Stimulated activated naive CD8-positive, alpha-beta T cell treated with anti-CD3 and anti-CD28 coated beads, Interleukin-15, Interleukin-2, amounts not matched to agents 100 U/mL and 50 U/mL, for 24 hours (primary cell): ENCODE measurements at regions not wholly inside any gene's neighbourhood (a gene's known extent, or its start where the extent isn't known, plus 50 kb on each side); places are given as distances from the start of the nearest gene placed in this dataset.

ENCODE experiments used
- ATAC-seq: fragments of 150-1000 bp; cut with Tn5 transposase; one replicate; pipeline ENCODE4 v1.10.0; 2021
- DNase-seq: peaks from one replicate; pipeline ENCODE4 v3.0.0; 2021

DNA sequence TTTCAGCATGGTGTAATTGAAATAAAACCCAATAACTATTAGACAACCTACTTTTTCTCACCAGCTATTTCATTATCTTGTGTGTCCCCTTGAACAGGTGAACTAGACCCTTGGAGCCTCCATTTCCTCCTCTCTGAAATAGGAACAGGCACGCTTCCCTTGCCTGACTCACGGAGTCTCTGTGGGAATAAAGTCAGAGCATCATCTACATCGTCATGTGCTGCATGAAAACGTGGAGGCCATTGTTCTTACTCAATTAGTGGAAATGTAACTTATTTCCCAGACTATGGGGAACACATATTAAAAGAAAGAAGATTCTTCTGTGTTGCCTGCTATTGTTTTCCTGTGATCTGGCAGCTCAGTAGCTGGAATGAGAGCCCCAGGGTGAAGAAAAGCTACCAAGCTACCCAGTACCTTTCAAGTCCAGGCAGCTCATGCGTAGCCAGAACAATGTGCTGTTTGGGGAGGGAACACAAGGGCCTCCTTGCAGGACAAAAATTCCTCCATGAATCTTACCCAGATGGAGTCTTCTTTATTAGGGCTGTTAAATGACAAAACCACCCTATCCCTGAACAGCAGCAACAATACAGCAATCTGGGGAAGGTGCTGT lies 59.8 kb downstream of the SOX11 start:
- DNase-seq (no peak), ATAC-seq (no peak)

GRCh38 chr2:5756272-5756671 lies 64.1 kb downstream of the SOX11 start:
- DNase-seq (no peak), ATAC-seq (no peak)

DNA sequence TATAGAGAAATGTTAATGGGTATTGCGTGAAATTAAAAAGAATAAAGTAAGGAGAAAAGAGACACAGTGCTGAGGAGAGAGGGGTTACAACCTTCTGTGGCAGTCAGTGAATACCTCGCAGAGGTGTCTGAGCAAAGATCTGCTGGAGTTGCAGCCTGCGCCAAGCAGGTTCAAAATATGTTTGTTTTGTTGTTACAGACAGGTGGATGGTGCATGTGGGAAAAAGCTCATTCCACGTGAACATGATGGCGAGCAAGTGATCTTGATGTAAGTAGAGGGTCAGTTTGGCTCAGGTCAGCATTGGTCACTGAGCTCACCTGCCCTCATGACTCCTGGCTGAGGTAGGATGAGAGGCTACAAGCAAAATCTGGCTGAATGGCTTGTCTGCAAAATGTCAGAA lies 66.2 kb downstream of the SOX11 start:
- no peak for ATAC-seq
- no peak for DNase-seq

GRCh38 chr2:5759949-5760348 lies 67.8 kb downstream of the SOX11 start:
- ATAC-seq = no peak
- DNase-seq = no peak

GRCh38 chr2:5763531-5763930 lies 71.3 kb downstream of the SOX11 start:
- DNase-seq (no peak), ATAC-seq (no peak)

DNA sequence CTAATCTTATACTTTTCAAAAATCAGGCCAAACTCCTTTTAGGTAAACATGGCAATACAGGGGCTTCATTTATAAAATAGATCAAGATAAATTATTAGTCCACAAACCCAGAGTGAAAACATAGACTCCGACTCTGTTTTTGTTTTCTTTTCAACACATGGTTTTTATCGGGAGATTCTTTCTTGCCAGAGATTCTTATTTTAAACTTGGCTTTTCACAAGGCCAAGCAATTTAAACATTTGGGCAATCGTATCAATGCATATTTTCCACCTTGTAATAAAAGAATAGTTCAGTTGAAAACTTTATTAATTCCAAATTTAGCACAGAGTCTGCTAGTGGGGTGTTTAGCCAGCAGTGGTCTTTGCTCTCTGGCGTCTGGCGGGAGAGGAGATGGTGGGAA lies 71.9 kb downstream of the SOX11 start:
- ATAC-seq = no peak
- DNase-seq = no peak

DNA sequence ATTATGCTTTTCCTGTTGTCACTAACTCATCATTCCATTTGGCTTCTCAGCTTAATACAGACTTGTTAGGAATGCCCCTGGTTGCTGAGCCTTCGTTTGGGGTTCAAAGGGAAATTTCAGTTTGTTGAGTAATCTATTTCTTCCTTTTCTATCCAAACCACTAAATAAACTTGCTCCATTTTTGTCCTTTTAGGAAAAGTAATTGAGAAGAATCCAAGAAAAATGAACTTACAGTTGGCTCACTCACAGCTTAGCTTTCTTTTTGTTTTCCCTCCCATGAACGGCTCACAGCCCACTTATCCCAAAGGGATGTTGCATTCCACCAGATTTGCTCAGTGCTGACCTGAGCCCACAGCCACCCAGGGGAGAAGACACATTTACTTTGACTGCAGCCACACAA lies 73.9 kb downstream of the SOX11 start:
- DNase-seq (no peak), ATAC-seq (no peak)

GRCh38 chr2:5766561-5766960 lies 74.4 kb downstream of the SOX11 start:
- ATAC-seq (no peak), DNase-seq (no peak)

- no peak for DNase-seq
- no peak for ATAC-seq
Observed at GRCh38 chr2:5777131-5777535, 84.9 kb downstream of the SOX11 start.

- ATAC-seq (no peak), DNase-seq (no peak)
Observed at GRCh38 chr2:5781679-5782078, 89.5 kb downstream of the SOX11 start.

DNA sequence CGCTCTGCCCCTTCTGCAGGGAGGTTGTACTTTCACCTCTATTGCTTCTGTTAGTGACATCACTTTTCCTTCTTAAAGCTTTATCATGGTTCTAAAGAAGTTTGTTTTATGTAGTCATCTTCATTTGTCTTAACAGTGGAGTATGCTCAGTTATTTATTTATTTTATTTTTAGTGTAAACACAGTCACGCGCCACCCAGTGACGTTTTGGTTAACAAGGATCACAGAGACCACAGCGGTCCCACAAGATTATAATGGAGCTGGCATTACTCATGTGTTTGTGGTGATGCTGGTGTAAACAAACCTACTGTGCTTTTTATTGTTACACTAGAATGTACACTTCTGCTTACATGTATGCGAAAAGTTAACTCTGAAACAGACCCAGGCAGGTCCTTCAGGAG lies 89.9 kb downstream of the SOX11 start:
- ATAC-seq = no peak
- DNase-seq = no peak

DNA sequence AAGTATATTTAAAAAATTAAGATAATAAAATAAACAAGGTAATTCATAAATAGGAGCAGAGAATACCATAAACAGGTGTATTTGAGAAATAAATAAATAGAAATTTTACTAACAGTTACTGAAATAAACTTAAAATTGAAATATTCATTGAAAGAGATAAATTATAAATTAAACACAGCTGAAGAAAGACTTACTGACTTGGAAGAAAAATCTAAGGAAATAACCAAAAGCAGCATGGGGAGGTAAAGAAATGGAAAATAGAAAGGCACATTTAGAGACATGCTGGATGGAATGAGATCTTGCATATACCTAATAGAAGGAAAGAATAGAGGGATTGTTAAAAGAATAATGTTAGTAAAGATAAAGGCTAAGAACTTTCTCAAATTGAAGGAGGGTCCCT lies 96.3 kb downstream of the SOX11 start:
- ATAC-seq (no peak), DNase-seq (no peak)

GRCh38 chr2:5791371-5791770 lies 99.2 kb downstream of the SOX11 start:
- ATAC-seq (peak; percentile 23), DNase-seq (no peak)

- ATAC-seq (no peak), DNase-seq (no peak)
Observed at GRCh38 chr2:5794012-5794411, 101.8 kb downstream of the SOX11 start.

GRCh38 chr2:5798084-5798483 lies 105.9 kb downstream of the SOX11 start:
- no peak for DNase-seq
- ATAC-seq = no peak

- DNase-seq (no peak), ATAC-seq (no peak)
Observed at GRCh38 chr2:5799348-5799747, 107.2 kb downstream of the SOX11 start.

DNA sequence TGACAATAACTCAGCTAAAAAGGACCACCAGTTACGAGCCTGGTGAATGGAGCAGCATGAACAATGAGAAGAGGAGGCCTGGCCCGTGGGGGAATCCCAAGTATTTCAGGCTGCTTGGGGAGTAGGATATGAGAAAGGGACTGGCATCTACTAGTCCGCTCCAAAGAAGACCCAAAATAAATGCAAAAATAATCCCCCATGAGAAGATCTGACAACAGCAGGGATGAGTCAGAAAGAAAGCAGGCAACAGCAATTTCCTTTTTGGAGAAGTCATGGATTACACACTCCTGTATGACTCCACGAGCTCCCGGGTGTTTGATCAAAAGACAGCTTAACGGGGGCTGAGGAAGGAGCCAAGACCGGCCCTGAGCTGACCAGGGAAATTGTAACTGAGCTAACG lies 111.4 kb downstream of the SOX11 start:
- ATAC-seq (no peak), DNase-seq (no peak)

DNA sequence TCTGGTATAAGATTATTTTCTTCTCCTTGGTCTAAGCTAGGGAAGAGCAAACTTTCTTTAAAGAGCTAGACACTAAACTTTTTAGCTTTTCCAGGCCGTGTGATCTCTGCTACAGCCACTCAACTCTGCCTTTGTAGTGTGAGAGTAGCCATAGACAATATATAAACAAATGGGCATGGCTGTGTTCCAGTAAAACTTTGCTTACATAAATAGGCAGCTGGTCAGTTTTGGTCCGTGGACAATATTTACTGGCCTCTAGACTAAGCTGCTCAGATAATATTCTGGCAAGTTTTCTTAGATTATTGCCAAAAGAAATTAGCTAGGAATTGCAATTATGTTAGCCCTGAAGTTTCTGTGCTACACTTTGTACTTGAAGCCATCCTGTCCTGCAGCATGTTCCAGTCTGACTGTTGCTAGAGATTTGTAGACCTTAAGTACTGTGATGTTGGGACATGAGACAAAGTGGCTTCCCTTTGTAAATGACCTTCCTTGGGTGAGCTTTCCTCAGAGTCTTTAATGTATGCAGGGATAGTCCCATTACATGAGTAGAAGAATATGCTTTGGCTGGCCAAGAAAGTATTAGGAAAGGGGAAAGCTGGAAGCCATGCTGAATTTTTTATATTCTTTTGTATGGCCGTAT lies 126.9 kb downstream of the SOX11 start:
- ATAC-seq = no peak

GRCh38 chr2:5824126-5824525 lies 131.9 kb downstream of the SOX11 start:
- ATAC-seq (no peak), DNase-seq (no peak)

More for the DNA sequence above, 126.9 kb downstream of the SOX11 start:
- no peak for DNase-seq

DNA sequence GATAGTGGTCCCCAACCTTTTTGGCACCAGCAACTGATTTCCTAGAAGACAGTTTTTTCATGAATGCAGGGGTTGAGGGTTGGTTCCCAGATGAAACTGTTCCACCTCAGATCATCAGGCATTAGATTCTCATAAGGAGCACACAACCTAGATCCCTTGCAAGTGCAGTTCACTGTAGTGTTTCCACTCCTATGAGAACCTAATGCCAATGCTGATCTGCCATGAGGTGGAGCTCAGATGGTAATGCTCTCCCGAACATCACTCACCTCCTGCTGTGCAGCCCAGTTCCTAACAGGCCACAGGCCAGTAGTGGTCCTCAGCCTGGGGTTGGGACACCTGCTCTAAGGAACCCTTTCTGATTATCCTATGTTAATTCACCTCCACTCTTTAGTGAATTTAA lies 133.5 kb downstream of the SOX11 start:
- ATAC-seq (no peak), DNase-seq (no peak)

DNA sequence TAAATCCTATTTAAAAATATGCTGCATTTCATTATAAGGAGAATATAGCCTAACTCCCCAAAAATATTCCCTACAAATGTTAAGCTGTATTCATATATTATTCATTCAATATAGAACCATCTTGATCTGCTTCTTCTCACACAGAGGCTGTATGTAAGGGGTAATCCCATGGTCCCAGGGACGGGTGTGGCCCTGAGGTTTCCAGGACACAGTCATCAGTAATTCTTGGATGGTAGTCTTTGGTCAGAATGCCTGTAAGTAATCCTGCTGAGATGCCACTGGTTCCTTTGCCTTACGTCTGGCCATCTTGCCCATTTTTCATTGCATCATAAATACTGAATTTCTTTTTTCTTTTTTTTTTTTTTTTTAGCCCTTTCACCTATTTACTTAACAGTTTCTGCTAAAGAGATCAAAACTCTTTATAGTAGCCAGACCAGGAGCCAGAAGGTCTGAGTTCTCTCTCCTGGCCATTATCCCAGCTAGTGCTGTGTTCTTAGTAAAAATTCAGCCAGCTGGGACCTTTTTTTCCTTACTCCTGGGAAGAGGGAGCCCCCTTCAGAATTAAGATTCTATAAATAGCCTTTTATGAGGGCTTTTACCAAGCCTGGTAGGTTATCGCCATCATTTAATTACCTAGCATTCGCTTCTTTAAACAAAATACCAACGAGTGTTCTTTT lies 134.9 kb downstream of the SOX11 start:
- no peak for ATAC-seq
- no peak for DNase-seq

GRCh38 chr2:5834501-5834900 lies 142.3 kb downstream of the SOX11 start:
- no peak for DNase-seq
- no peak for ATAC-seq

DNA sequence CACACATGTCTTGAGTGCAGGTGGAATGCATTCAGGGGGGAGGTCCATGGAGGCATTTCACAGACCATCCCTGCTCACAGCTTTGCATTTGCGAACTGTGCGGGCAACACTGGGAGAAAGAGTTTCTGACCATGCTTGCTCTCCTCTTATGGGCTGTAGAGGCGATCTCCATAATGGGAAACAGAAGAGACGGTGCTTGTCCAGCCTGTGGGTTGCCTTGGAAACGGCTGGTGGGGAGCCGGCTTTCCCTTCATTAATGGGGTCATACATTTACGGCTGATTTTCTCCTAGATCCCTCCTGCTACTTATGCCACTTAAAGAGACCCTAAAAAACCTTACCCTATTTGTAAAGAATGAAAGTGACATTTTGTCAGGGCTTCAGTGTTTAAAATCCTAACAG lies 147.4 kb downstream of the SOX11 start:
- DNase-seq (no peak), ATAC-seq (no peak)

DNA sequence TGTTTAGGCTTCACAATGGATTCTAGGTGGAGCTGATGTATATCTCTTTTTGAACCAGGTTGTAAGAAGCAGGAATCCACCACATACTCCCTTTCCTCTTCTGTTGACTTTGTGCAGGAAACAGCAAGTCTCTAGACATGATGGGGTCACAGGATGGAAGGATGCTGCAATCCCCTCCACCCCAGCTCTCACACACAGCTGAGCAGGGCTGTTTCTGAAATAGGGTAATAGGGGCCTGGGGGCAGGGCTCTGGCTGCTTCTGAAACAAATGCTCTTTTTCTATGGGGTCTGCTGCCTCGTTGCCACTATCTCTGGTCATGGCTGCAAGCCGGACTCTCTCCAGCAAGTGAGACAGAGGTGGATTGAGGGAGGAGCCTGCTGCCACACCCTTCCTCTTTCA lies 148.9 kb downstream of the SOX11 start:
- ATAC-seq (no peak), DNase-seq (no peak)
